Adrenal gland (tissue), 5 donors: ENCODE measurements at regions not wholly inside any gene's neighbourhood (a gene's known extent, or its start where the extent isn't known, plus 50 kb on each side); places are given as distances from the start of the nearest gene placed in this dataset.

Source experiments
- POLR2A ChIP-seq, 2 donors: fragments of 450-650 bp; IDR thresholded peaks; one replicate each; pipeline ENCODE4 v1.6.1; 2017; ENCODE audit warnings: antibody characterized with exemption in 2 of 2, mild to moderate bottlenecking in 2 of 2, moderate library complexity in 1 of 2
- TF ChIP-seq, protein P1 (sequence below), 6 experiments: fragments of 450-650 bp in 4 of 6; fragments of 200-600 bp in 2 of 6; sonication (generic) in 1 of 6; IDR thresholded peaks; 1 replicate in 5 of 6; 2 replicates in 1 of 6; pipeline versions ENCODE4 v1.5.1 to v1.8.0; 2016 to 2021; ENCODE audit warnings: antibody characterized with exemption in 6 of 6, mild to moderate bottlenecking in 2 of 6, moderate library complexity in 1 of 6
- donor health status: DM: no; HTN: no; CAD: no.

DNA sequence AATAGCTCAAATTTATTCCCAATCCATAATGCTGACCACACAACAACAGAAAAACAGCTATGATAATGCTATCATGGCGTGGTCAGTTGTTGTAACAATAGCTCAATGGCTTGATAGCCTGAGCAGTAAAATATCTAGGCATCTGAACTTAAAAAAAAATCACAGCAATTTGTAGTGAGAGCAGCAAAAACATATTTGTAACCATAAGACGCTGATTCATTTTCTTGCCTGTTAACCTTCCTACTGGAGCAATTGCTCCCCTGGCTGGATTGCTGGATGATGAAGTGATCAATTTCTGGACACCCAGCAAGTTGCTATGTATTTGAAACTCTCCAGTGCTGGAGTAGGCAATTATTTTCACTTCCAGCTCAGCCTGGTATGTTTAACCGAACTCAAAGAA is 115.1 kb downstream of the PCSK1 start:
- TF ChIP-seq POLR2A (IDR thresholded peaks at IDR 0.05), result no peak
- TF ChIP-seq, protein P1, sequence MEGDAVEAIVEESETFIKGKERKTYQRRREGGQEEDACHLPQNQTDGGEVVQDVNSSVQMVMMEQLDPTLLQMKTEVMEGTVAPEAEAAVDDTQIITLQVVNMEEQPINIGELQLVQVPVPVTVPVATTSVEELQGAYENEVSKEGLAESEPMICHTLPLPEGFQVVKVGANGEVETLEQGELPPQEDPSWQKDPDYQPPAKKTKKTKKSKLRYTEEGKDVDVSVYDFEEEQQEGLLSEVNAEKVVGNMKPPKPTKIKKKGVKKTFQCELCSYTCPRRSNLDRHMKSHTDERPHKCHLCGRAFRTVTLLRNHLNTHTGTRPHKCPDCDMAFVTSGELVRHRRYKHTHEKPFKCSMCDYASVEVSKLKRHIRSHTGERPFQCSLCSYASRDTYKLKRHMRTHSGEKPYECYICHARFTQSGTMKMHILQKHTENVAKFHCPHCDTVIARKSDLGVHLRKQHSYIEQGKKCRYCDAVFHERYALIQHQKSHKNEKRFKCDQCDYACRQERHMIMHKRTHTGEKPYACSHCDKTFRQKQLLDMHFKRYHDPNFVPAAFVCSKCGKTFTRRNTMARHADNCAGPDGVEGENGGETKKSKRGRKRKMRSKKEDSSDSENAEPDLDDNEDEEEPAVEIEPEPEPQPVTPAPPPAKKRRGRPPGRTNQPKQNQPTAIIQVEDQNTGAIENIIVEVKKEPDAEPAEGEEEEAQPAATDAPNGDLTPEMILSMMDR (IDR thresholded peaks at IDR 0.05), result no peak
